ENCODE measurements at regions not wholly inside any gene's neighbourhood (a gene's known extent, or its start where the extent isn't known, plus 50 kb on each side); places are given as distances from the start of the nearest gene placed in this dataset.
A peak's percentile ranks its signal among the peaks of the same experiment; 100 is the strongest.

DNA sequence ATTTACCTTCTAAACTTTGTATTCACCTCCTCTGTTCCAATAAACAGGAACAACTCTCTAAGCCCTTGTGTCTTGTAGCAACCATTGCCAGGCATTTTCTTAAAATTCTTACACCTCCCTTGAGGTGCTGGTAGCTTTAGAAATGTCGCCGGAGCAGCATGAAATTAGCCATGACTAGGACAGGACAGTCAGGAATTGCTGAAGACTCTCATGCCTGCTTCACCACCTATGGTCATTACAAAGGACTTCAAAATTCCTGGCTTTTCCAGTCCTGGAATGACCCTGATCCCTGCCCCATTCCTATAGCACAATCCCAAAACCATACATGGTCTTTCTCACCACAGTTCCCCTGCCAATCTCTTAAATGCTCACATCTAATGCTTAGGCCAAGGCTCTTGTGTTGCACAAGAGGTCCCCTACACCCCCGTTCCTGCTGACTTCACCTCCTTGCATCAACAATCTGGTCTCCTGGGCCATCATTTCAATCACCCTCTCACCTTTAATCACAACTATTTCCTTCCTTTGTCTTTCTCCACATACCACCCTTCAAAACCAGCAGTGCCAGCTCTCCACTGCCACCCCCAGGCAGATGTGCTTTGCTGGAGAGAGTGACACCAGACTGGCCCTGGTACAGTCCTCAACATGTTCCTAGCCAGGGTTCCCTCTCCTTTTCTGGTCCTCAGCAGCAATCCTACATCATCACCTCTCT lies 113.2 kb upstream of the TJP1 start:
- Histone ChIP-seq H3K27ac (peak overlapping the region in 1 of 4 donors; percentile 71), H3K9me3 (no peaks in the 10 kb centered on the region), H3K4me1 (peaks cover 0 to 50% (median 0%) of the 10 kb centered on the region in 3 donors), H3K27me3 (no peaks in the 10 kb centered on the region), H3K36me3 (no peaks in the 10 kb centered on the region), H3K4me3 (no peak overlapping the region)
- DNase-seq = no peak
- 82 to 92% methylated on average over 3 of the region's 3 CpGs for WGBS, 2 donors
- intact Hi-C loops (cut with DNase I) = no loop called here
- no peak for TF ChIP-seq POLR2A (IDR thresholded peaks at IDR 0.05)
- TF ChIP-seq, protein P1, sequence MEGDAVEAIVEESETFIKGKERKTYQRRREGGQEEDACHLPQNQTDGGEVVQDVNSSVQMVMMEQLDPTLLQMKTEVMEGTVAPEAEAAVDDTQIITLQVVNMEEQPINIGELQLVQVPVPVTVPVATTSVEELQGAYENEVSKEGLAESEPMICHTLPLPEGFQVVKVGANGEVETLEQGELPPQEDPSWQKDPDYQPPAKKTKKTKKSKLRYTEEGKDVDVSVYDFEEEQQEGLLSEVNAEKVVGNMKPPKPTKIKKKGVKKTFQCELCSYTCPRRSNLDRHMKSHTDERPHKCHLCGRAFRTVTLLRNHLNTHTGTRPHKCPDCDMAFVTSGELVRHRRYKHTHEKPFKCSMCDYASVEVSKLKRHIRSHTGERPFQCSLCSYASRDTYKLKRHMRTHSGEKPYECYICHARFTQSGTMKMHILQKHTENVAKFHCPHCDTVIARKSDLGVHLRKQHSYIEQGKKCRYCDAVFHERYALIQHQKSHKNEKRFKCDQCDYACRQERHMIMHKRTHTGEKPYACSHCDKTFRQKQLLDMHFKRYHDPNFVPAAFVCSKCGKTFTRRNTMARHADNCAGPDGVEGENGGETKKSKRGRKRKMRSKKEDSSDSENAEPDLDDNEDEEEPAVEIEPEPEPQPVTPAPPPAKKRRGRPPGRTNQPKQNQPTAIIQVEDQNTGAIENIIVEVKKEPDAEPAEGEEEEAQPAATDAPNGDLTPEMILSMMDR (IDR thresholded peaks at IDR 0.05) = peak in 2 of 6 experiments; percentile 20 to 40

DNA sequence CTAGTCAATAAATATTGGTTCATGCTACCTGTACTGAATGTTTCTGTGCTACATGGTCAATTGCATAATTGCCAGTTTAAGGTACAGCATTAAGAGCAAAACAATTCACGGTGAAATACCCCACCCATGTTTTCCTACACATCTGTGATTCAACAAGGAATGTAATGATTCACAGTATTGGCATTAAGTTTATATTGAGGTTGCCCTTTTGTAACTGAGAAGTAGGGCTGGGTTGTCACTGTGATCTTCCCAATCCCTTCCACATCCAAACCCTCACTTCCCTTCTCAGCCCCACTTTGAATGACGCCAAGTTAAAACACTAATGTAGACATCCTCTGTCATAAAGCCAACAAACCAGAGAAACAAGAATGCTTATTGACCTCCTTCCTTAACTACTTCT lies 112.0 kb upstream of the TJP1 start:
- TF ChIP-seq POLR2A (IDR thresholded peaks at IDR 0.05) = no peak
- TF ChIP-seq, protein P1 (IDR thresholded peaks at IDR 0.05) = no peak
- Histone ChIP-seq H3K4me3 (no peak overlapping the region), H3K27ac (peak overlapping the region in 2 of 4 donors; percentile 39 to 71), H3K9me3 (no peaks in the 10 kb centered on the region), H3K36me3 (no peaks in the 10 kb centered on the region), H3K4me1 (peaks cover 0 to 49% (median 0%) of the 10 kb centered on the region in 3 donors), H3K27me3 (no peaks in the 10 kb centered on the region)
- intact Hi-C loops (cut with DNase I) = no loop called here
- WGBS, 2 donors = 35 to 43% methylated on average over 2 of the region's 2 CpGs
- DNase-seq = no peak

DNA sequence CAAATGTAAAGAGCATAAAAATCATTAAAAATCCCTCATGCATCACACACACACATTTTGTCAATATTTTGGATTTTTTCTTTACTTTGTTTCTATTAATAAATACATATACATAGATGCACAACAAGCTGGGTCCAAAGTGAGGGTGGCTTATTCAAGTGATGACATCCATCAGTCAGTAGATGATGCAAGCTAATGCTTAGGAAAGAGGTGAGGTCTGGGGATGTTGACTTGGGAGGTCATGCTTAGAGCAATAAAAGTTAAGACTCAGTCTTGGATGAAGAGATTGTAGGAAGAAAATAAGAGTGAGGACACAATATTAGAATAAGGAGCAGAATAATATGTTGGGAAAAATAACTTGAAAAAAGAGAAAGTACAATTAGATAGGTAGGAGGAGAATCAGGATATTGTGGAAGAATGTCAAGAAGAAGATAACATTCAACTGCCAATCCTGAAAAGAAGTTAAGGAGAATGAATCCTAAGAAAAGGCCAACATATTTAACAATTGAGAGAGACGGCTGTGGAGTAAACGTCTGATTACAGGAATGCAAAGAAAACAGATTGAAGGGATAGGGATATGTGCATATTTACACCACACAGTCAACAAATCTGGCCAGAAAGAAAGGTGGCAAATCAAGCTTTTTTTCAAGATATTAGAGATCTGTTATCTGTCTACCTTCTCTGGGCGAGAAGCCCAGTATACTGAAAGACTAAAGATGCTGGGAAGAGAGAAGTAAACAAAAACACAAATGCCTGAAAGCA lies 111.0 kb upstream of the TJP1 start:
- Histone ChIP-seq H3K4me1 (peaks cover 0 to 39% (median 0%) of the 10 kb centered on the region in 3 donors), H3K27ac (peak overlapping the region in 3 of 4 donors; percentile 39 to 71 (median 45)), H3K4me3 (no peak overlapping the region), H3K9me3 (no peaks in the 10 kb centered on the region), H3K36me3 (no peaks in the 10 kb centered on the region), H3K27me3 (no peaks in the 10 kb centered on the region)
- intact Hi-C loops (cut with DNase I) = no loop called here
- DNase-seq = no peak
- TF ChIP-seq, protein P1 (IDR thresholded peaks at IDR 0.05) = no peak
- no peak for TF ChIP-seq POLR2A (IDR thresholded peaks at IDR 0.05)
- 66 to 68% methylated on average over 3 of the region's 3 CpGs for WGBS, 2 donors

DNA sequence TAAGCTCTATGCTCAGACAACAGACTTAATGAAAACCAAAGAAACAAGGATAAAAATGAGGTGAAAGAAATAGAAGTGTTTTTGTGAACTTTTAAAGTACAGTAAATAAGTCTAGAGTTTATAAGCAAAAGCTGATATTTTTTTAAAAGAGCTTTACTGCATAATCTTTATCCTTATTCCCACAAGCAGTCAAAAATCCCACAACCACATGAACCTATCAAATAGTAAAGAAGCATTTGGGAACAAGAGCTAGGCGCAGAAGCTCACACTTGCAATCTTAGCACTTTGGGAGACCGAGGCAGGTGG lies 103.8 kb upstream of the TJP1 start:
- Histone ChIP-seq H3K4me3 (no peak overlapping the region), H3K36me3 (no peaks in the 10 kb centered on the region), H3K9me3 (no peaks in the 10 kb centered on the region), H3K27me3 (peaks cover 0 to 5% (median 0%) of the 10 kb centered on the region in 4 donors), H3K27ac (peak overlapping the region; percentile 29 to 86 (median 74)), H3K4me1 (peaks cover 0 to 28% (median 6%) of the 10 kb centered on the region in 3 donors)
- 84 to 95% methylated on average over 2 of the region's 2 CpGs for WGBS, 2 donors
- no peak for DNase-seq
- intact Hi-C loops (cut with DNase I) = no loop called here
- no peak for TF ChIP-seq POLR2A (IDR thresholded peaks at IDR 0.05)
- TF ChIP-seq, protein P1 (IDR thresholded peaks at IDR 0.05) = no peak

Measured in esophagus squamous epithelium (tissue), 5 donors.